OCI-LY1 (cell line): ENCODE measurements at regions not wholly inside any gene's neighbourhood (a gene's known extent, or its start where the extent isn't known, plus 50 kb on each side); places are given as distances from the start of the nearest gene placed in this dataset.

Experiments
- CTCF ChIP-seq: fragments of 200-600 bp; sonication (generic), shearing (Covaris generic); IDR thresholded peaks from 2 replicates; pipeline ENCODE4 v1.5.1; 2017; ENCODE audit warnings: mild to moderate bottlenecking, antibody characterized with exemption, low read length, moderate library complexity, mixed read lengths
- EZH2 ChIP-seq: fragments of 200-600 bp; sonication (generic), shearing (Covaris generic); IDR thresholded peaks from 2 replicates; pipeline ENCODE4 v1.8.0; 2017; ENCODE audit warnings: borderline replicate concordance, mixed run types, mild to moderate bottlenecking, antibody characterized with exemption, low read length, moderate library complexity, mixed read lengths

DNA sequence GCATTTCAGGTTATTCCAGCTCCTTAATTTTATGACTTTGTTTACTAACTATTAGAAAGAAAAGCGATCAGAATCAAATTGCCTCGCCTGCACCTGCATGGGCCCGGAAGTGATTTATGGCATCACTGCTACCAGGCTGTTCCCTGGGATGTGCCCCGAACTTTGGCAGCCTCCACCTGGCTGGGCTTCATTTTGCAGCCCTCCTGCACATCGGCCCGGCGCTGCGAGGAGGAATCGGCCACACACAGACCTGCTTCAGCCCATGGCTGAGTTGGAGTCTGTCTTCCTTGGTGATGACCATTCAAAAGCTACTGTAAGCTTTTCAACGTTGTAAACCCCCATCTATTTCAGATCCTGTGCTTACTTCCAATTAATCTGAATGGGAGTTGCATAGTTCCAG, 638.0 kb downstream of the RNF144A start:
- no peak for TF ChIP-seq CTCF
- TF ChIP-seq EZH2, result no peak
